ENCODE measurements at regions not wholly inside any gene's neighbourhood (a gene's known extent, or its start where the extent isn't known, plus 50 kb on each side); places are given as distances from the start of the nearest gene placed in this dataset.

DNA sequence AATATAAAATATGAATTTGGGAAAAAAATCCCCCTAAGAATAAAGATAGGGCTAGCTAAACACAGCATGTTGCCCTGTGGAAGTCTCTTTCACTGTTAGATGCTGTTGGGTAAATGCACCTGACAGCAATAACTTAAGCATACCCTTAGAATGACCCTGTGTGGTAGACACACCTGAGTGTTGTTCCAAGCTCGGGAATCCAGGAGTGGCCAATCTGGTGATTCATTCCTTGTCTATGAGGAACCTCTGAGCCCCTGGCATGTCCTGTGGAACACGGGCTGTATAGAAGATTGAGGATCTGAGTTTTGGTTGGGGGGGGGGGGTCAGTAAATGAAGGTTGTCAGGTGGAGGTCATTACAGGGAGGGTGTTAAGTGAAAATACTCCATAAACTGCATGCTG, 730.0 kb upstream of the IGFBP3 start:
- no peak for TF ChIP-seq POLR2A (IDR thresholded peaks at IDR 0.05)
- TF ChIP-seq, protein P1, sequence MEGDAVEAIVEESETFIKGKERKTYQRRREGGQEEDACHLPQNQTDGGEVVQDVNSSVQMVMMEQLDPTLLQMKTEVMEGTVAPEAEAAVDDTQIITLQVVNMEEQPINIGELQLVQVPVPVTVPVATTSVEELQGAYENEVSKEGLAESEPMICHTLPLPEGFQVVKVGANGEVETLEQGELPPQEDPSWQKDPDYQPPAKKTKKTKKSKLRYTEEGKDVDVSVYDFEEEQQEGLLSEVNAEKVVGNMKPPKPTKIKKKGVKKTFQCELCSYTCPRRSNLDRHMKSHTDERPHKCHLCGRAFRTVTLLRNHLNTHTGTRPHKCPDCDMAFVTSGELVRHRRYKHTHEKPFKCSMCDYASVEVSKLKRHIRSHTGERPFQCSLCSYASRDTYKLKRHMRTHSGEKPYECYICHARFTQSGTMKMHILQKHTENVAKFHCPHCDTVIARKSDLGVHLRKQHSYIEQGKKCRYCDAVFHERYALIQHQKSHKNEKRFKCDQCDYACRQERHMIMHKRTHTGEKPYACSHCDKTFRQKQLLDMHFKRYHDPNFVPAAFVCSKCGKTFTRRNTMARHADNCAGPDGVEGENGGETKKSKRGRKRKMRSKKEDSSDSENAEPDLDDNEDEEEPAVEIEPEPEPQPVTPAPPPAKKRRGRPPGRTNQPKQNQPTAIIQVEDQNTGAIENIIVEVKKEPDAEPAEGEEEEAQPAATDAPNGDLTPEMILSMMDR (IDR thresholded peaks at IDR 0.05), result no peak
